Endothelial cell of umbilical vein (primary cell): ENCODE measurements at regions not wholly inside any gene's neighbourhood (a gene's known extent, or its start where the extent isn't known, plus 50 kb on each side); places are given as distances from the start of the nearest gene placed in this dataset.

ENCODE experiments used
- CTCF ChIP-seq, 2 donors: IDR thresholded peaks; 1 replicate in 1 of 2; 2 replicates in 1 of 2; pipeline ENCODE4 v1.5.1; 2011; ENCODE audit warnings: low read length in 2 of 2, mild to moderate bottlenecking in 2 of 2, moderate library complexity in 2 of 2, control low read depth in 1 of 2, inconsistent platforms in 1 of 2, low read depth in 1 of 2; ENCODE audit not compliant: insufficient read depth in 1 of 2; ENCODE audit errors: extremely low read depth in 1 of 2
- EZH2 ChIP-seq: IDR thresholded peaks from 2 replicates; pipeline ENCODE4 v1.6.1; 2012; ENCODE audit warnings: borderline replicate concordance, low read depth, mild to moderate bottlenecking, moderate library complexity, low read length, inconsistent platforms; ENCODE audit not compliant: severe bottlenecking
- GATA2 ChIP-seq: IDR thresholded peaks from 2 replicates; pipeline ENCODE4 v1.7.0; 2011; ENCODE audit warnings: low read depth, mild to moderate bottlenecking, moderate library complexity, mixed read lengths, low read length; ENCODE audit not compliant: insufficient read length, insufficient read depth
- MAX ChIP-seq: IDR thresholded peaks from 2 replicates; pipeline ENCODE4 v1.6.1; 2011; ENCODE audit not compliant: insufficient read depth, insufficient read length
- MYC ChIP-seq: IDR thresholded peaks from one replicate; pipeline ENCODE4 v1.6.1; 2011; ENCODE audit warnings: mild to moderate bottlenecking, low read depth, low read length
- POLR2A ChIP-seq: IDR thresholded peaks from 2 replicates; pipeline ENCODE4 v1.6.1; 2012; ENCODE audit warnings: low read depth, mild to moderate bottlenecking, control low read depth, low read length

DNA sequence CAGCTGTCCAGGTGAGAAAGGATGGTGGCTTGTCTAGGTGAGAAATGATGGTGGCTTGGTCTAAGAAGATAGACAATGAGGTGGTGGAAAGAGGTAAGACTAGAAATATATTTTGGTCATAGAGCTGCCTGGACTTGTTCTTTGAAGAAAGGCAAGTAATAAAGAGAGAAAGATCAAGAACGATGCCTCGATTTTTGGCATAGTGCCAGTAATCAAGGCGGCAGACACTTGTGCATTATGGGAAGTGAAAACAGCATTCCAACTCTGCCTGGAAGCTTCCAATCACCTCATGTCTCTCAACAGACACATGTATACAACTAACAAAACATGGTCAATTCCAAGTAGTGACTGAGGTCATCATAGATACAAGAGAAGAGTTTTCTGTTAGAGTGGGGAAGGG lies 423.8 kb upstream of the NRP1 start:
- no peak for TF ChIP-seq MAX
- TF ChIP-seq EZH2, result no peak
- no peak for TF ChIP-seq CTCF (IDR thresholded peaks at IDR 0.05; ENCODE audit: extremely low read depth in 1 of 2, insufficient read depth in 1 of 2, low read depth in 1 of 2, low read length in 2 of 2)
- TF ChIP-seq POLR2A, result no peak
- TF ChIP-seq MYC, result no peak
- no peak for TF ChIP-seq GATA2
